Nephron progenitor cell (in vitro differentiated cells): ENCODE measurements at regions not wholly inside any gene's neighbourhood (a gene's known extent, or its start where the extent isn't known, plus 50 kb on each side); places are given as distances from the start of the nearest gene placed in this dataset.

Source experiments
- DNase-seq: peaks from one replicate; pipeline ENCODE4 v3.0.0; 2021
- H3K27ac Mint-ChIP-seq: 2 replicates; pipeline ENCODE4 v1.8.0; 2021; ENCODE audit warnings: mild to moderate bottlenecking, moderate library complexity, mixed read lengths
- H3K27me3 Mint-ChIP-seq: 2 replicates; pipeline ENCODE4 v1.8.0; 2021; ENCODE audit warnings: mild to moderate bottlenecking, low read depth, mixed read lengths; ENCODE audit not compliant: poor library complexity
- H3K36me3 Mint-ChIP-seq: 2 replicates; pipeline ENCODE4 v1.8.0; 2021; ENCODE audit warnings: low read depth, mixed read lengths
- H3K4me1 Mint-ChIP-seq: 2 replicates; pipeline ENCODE4 v1.8.0; 2021; ENCODE audit warnings: mixed read lengths
- H3K4me3 Mint-ChIP-seq: 2 replicates; pipeline ENCODE4 v1.8.0; 2021; ENCODE audit warnings: mild to moderate bottlenecking, moderate library complexity, mixed read lengths
- H3K9me3 Mint-ChIP-seq: 2 replicates; pipeline ENCODE4 v1.8.0; 2021; ENCODE audit warnings: mild to moderate bottlenecking, moderate library complexity, mixed read lengths
- TF ChIP-seq, protein P1 (sequence below): fragments of 200-600 bp; sonication (generic); IDR thresholded peaks from 2 replicates; pipeline ENCODE4 v1.5.0; 2021; ENCODE audit warnings: antibody characterized with exemption

DNA sequence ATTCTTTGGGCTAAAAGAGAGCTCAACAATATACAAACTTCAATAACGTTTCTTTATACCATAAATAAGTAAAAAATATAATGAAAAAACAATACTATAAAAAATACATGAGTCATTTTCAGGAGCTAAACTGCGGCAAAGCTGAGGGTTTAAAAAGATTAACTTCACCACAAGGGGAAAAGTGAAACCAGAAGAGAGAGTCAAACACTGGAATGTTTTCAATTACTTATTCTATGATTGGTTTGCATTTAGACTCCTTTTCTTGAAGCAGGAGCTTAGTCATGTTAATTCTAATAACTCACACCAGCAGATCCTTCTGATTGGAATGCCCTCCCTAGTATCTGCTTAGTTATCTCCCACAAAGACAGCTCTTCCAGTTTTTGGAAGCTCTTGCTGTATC lies 627.3 kb downstream of the UTRN start:
- no peaks in the 10 kb centered on the region for H3K36me3 Mint-ChIP-seq
- TF ChIP-seq, protein P1, sequence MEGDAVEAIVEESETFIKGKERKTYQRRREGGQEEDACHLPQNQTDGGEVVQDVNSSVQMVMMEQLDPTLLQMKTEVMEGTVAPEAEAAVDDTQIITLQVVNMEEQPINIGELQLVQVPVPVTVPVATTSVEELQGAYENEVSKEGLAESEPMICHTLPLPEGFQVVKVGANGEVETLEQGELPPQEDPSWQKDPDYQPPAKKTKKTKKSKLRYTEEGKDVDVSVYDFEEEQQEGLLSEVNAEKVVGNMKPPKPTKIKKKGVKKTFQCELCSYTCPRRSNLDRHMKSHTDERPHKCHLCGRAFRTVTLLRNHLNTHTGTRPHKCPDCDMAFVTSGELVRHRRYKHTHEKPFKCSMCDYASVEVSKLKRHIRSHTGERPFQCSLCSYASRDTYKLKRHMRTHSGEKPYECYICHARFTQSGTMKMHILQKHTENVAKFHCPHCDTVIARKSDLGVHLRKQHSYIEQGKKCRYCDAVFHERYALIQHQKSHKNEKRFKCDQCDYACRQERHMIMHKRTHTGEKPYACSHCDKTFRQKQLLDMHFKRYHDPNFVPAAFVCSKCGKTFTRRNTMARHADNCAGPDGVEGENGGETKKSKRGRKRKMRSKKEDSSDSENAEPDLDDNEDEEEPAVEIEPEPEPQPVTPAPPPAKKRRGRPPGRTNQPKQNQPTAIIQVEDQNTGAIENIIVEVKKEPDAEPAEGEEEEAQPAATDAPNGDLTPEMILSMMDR: no peak
- H3K27me3 Mint-ChIP-seq: no peaks in the 10 kb centered on the region
- H3K4me1 Mint-ChIP-seq: no peaks in the 10 kb centered on the region
- no peak overlapping the region for H3K4me3 Mint-ChIP-seq
- H3K9me3 Mint-ChIP-seq: no peaks in the 10 kb centered on the region
- DNase-seq: no peak
- H3K27ac Mint-ChIP-seq: no peak overlapping the region

DNA sequence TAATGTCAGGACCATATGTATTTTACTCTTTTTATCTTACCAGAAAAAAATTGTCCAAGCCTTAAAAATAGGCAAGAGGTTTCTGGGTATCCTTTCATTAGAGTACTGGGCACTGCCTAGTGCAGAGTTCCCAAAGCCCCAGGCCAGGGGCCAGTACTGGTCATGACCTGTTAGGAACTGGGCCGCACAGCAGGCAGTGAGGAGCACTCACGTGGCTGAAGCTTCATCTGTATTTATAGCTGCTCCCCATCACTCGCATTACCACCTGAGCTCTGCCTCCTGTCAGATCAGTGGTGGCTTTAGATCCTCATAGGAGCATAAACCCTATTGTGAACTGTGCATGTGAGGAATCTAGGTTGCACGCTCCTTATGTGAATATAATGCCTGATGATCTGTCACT lies 632.9 kb downstream of the UTRN start:
- Mint-ChIP-seq H3K27ac (no peak overlapping the region), H3K27me3 (no peaks in the 10 kb centered on the region), H3K9me3 (peaks cover 6% of the 10 kb centered on the region), H3K4me1 (no peaks in the 10 kb centered on the region), H3K36me3 (no peaks in the 10 kb centered on the region), H3K4me3 (no peak overlapping the region)
- DNase-seq: no peak
- TF ChIP-seq, protein P1: no peak

DNA sequence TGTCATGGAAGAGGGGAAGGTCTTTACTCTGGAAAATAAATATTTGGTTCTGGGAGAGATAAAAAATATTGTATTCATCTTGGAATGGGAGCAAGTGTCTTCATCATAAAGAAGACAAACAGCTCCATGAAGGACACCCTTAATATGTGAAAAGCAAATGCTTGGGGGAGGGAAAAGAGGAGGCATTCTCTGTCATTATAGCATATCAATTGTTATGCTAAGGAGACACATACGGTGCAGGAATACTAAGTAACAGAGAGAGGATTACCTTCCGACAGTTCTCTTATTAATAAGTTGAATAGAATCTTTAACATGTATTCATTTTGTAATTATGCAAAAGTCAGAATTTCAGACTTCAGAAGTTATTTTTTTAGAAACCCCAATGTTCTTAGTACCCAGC lies 634.4 kb downstream of the UTRN start:
- H3K27ac Mint-ChIP-seq: no peak overlapping the region
- no peak for DNase-seq
- no peaks in the 10 kb centered on the region for H3K27me3 Mint-ChIP-seq

DNA sequence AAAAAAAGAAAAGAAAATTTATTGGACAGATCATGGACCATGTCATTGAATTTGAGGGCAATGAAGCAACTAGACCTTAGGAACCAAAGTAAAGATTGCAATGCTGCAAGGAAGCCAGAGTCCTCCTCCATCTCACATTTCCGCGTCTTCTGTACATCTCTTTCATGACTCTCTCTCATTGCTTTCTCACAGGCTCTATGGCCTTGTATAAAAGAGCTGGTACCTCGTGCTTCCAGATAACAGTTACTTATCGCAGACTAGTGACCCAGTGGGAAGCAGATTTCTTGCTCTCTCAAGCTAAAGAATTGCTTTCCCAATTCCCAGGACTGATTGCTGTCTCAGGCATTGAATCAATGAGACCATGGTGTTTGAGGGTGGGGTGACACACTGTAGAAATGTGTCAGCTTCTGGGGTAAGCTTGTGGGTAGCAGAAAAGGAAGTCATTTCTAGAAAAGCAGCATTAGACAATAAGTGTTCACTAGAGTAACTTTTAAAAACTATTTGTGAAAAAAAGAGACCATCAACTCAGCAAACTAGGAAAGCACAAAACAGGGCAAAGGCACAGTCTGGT lies 635.3 kb downstream of the UTRN start:
- Mint-ChIP-seq H3K27ac (no peak overlapping the region), H3K9me3 (peaks cover 11% of the 10 kb centered on the region), H3K36me3 (no peaks in the 10 kb centered on the region), H3K4me1 (no peaks in the 10 kb centered on the region), H3K27me3 (no peaks in the 10 kb centered on the region), H3K4me3 (no peak overlapping the region)
- TF ChIP-seq, protein P1: no peak
- no peak for DNase-seq

More for the DNA sequence above, 634.4 kb downstream of the UTRN start:
- no peaks in the 10 kb centered on the region for H3K36me3 Mint-ChIP-seq
- TF ChIP-seq, protein P1: no peak
- no peaks in the 10 kb centered on the region for H3K4me1 Mint-ChIP-seq
- H3K9me3 Mint-ChIP-seq: peaks cover 11% of the 10 kb centered on the region
- H3K4me3 Mint-ChIP-seq: no peak overlapping the region

DNA sequence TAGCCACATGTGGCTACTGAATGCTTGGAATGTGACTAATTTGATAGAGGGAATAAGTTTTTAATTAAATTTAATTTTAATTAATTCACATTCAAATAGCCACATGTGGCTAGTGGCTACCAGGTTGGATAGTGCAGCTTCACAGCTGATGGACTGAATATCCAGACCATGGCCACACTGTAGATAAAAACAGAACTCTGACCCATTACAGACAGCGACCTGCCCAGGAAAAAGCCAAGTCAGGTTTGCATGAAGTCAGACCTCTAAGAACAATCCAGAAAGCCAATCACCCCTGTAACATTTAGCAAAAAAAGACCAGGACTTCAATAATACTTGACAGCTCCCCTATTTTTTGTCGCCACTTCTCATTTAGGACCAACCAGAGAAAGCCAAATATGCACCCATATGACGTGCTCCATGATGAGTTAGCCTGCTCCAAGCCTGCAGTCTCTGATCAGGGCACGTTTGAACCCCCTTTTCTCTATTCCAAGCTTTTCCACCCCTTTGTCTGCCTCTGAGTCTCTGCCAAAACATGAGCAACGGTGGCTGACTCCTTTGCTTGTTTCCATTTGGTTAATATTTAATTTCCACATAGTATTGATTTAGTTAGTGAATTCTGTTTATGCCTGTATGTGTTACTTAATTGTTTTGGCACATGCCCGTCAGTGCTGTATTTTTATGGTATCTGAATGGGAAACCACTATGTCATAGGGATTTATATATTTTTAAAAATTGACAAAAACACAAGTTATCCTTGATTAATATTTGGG lies 636.3 kb downstream of the UTRN start:
- Mint-ChIP-seq H3K36me3 (no peaks in the 10 kb centered on the region), H3K4me3 (no peak overlapping the region), H3K9me3 (peaks cover 11% of the 10 kb centered on the region), H3K27ac (peak overlapping the region; percentile 64), H3K27me3 (no peaks in the 10 kb centered on the region), H3K4me1 (no peaks in the 10 kb centered on the region)
- DNase-seq: no peak
- TF ChIP-seq, protein P1: no peak
